GM19239 (cell line): ENCODE measurements at regions not wholly inside any gene's neighbourhood (a gene's known extent, or its start where the extent isn't known, plus 50 kb on each side); places are given as distances from the start of the nearest gene placed in this dataset.
"Not testable (repeated sequence)": the region's sequence is repeated elsewhere in the genome, so short reads cannot be mapped to it uniquely, and the experiment has no call there.

Experiments used
- DNase-seq: peaks from one replicate; pipeline ENCODE4 v3.0.0; 2011; ENCODE audit warnings: low spot score; ENCODE audit not compliant: insufficient read length
- FAIRE-seq: peaks from 2 replicates; lab custom pipeline; 2011; peaks lifted over from hg19 to GRCh38; lab: Jason Lieb, UNC

DNA sequence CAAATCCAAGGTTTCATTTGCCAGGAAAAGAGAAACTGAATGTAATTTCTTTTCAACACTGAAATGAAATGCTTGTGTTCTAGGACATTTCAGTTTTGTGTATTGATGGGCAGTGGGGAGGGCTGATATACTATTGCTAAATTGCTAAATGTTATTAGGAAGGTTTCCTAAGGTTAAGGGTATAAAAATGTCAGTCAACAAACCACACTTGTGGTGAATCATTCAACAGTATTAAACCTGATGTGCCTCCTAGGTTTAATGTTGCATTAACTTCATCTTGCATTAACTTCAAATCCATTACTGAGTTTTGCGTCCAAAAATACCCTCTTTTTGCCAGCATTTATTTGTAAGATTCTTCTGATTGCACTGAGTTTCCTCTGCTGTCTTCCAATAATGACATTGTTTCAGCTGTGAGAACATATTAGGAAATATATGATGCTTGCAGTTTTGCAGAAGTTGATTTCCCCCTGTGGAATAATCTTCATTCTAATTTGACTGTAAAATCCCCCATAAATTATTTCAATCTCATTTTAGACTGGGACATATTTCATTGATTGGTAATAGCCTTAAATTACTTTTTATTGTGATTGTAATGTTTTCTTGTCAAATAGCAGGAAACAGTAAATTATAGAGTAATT lies 758.3 kb downstream of the GBE1 start:
- FAIRE-seq (no peak), DNase-seq (no peak)

DNA sequence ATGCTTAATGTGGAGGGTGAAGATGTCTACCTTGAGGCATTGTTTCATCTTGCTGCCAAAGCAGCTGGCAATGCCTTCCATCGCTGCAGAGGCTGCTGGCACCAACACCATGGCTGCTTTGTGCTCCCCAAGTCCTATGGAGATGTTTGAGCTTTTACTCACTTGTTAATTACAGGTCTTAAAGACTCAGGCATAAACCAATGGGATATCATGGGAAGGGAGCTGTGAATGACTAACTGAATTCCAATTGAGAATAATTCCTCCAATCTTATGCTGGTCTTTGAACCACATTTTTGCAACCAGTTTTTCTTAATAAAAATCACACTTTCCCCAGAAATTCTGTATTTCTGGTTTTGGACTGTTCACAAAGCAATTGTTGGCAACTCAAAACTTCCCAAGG lies 762.0 kb downstream of the GBE1 start:
- DNase-seq (no peak), FAIRE-seq (no peak)

DNA sequence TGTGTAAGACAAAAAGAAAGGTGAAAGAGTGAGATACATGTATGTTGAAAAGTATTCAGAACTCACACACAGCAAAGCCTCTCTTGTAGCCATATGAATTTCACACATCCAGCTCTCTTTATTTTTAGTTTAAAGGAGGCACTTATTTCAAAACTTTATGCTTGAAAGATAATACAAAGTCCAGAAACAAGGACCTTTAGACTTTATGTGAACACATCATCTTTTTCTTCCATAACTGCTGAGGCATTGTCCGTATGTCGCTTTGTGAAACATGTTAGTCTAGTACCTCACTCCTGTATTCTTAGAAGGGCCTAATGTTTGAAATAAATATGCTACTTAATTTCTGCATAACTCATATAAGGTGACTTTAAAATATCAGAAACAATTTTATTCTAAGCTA lies 763.4 kb downstream of the GBE1 start:
- no peak for DNase-seq
- no peak for FAIRE-seq

DNA sequence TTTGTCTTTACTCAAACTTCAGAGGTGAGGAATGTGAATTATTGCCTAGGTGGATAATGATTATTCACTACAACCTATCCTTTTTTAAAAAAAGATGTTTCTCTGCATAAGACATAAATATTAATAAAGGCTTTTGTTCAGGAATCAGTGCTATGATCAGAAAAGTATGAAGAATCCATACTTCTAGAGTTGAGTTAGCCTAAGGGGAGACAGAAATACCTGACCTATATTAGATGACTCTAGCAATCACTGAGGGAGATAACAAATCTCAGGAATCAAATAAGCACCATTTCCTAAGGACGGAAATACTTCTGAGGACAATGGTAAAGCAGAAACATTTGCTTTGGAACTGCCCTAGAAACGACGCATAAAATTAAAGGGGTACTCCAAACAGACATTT lies 763.8 kb downstream of the GBE1 start:
- no peak for FAIRE-seq

DNA sequence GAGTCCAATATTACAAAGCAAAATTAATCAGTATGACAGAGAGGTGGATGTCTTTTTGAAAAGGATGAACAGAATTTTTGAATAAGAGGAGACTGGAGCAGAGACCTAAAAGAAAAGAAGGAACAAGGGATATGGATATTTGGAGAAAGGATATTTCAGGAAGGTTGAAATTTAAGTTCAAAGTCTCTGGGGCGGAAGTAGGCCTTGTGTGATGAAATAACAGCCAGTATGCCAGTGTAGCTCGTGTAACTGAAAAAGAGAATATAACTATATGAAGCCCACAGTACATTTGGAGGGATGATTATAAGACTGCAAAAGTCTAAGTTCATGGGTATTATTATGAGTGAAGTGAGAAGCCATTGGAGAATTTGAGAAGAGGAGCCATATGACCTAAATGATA lies 766.7 kb downstream of the GBE1 start:
- DNase-seq, result no peak
- FAIRE-seq, result no peak

More for the DNA sequence above, 763.8 kb downstream of the GBE1 start:
- no peak for DNase-seq

DNA sequence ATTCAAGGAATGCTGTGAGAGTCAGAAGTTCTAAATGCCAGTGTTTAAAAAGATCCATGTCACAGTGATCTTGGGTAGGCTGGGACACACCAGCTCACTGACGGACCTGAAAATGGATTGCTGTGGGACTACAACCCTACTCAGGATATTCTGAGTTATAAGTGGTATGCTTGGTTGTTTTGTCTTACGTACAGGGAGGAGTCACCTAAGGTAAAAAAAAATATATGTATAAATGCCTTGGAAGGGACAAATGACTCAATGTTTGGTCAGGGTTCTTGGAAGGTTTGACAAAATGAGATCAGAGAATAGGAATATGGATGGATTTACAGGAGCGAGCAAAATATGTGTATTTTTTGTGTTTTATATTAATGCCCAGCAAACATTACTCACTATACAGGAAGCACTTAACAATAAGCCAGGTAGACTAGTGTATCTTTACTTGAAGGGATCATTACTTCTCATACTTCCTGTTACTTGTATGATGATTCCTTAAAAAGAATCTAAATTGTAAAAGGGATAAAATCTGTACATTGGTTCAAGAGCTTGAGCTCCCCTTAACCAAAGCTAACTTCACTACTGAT lies 767.3 kb downstream of the GBE1 start:
- FAIRE-seq (no peak), DNase-seq (no peak)

DNA sequence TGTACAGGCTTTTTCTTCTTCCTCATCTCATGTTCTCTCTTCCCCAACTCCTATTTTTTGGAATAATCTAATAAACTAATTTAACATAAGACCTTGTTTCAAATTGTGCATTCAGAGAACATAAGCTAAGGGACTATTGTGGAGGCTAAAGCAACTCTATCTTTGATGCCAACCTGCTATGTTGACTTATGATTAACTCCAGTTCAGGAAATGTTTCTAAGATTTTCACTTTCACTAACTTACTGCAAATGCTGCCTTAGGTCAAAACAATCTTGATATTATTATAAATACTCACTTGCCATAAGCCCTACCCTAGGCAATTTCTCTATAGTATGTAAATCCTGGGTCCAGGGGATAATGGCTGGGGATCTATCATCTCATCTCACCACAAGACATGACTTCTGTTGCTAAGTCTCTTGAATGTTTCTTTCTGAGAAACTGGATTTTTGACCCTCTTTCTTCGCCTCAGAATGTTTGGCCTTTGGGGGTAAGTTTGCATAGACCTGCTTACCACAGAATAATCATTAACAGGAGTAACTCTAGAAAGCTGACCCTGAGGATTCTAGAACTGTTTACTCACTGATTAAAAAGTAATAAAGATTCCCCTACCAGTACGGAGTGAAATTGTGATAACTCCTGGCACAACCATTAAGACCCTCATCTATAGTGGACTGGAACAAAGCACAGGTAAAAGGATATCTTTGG lies 768.1 kb downstream of the GBE1 start:
- DNase-seq, result no peak
- FAIRE-seq, result no peak

DNA sequence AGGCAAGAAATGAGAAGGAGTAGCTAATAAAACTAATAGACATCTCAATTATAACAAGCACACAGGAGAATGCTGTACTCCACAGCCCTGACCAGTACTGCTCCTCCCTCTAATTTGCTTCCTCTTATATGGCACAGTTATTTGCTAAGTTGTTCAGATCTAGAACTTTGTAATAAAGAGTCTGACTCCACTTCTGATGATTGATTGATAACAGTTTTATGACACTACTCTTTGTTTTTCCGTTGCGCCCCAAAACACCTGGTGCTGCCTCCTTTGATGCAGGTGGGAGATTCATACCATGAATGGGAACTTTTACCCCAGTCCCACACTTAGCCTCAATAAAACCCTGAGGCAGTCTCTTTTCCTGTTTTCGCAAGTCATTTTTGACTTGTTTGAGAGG lies 777.7 kb downstream of the GBE1 start:
- DNase-seq, result no peak
- FAIRE-seq, result no peak

DNA sequence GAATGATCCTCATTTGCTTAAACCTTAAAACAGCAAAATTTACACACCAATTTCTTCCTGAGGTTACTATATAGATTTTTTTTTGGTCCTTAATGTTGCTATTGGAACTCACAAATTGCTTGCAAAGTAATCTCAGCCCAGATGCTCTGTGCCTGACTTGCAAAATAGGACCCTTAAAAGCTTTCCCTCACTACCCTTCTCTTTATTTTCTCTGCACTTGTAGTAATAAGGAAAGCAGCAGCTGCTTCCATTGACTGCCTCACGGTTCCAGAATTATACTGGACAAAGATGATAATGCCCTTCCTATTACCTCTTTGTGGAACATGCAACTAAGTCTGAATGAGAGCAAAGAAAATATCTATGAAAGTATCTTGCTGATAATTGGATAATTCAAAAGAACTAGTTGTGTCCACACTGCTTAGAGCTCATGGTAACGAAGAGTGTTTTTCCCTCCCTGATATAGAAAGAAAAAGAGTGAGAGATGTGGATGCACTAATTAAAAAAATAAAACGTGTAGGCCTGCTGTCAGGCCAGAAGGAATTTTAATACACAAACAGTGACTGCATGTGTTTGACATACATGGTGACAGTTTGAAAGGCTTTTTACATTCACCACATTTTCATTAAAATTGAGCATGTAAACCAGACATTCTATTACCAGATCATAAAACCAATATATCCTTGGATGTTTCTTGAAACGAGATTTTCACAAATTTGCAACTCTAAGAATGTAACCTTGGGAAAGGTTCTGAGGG lies 783.1 kb downstream of the GBE1 start:
- FAIRE-seq (no peak), DNase-seq (no peak)

DNA sequence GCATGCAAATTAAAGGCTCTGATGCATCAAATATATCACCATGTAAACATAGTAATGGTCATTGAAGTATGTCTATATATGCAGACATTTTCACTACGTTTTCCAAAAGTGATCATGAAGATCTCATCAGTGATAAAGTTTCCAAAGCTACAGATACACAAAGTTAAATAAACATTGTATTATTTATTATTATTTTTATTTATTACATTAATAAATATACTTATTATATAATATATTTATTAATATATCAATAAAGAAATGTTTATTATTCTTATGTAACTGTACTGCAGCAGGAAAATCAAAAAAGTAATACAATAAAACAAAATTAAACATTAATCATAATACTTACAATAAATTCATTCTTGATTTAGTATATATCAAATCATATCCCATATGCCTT lies 791.2 kb downstream of the GBE1 start:
- FAIRE-seq (no peak), DNase-seq (no peak)

DNA sequence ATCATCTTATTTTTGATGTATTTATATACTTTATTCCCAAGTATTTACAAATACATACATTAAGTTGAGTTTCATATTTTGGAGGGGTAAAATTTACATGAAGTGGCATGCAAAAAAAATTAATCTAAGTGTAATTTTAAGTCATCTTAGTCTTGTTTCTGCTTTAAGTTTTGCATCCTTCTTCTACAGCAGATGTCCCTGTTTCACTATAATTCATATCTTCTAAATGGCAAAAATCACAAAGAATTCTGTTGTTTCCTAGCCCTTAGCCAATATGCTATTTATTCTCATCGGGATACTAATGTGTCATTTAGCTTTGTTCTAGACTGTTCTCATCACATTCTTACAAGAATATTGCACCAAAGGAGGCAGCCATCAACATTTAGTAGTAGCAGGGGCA lies 831.9 kb downstream of the GBE1 start:
- DNase-seq (no peak), FAIRE-seq (no peak)

DNA sequence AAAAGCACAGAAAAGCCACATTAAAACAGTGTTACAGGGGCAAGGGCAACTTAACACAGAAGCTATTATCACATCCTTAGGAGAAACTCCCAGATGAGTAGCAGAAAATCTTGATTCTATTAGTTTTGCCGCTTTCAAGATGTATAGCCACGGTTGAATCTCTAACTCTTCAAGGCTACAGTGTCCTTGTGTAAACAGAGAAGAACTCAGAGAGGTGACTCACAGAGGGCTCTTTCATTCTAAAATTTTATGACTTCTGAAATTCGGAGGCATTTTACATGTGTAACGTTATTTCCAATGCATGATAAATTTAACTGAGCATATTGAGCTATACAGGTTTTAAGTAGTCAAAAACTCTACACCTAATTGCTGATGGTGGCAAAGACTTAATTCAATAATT lies 846.6 kb downstream of the GBE1 start:
- FAIRE-seq, result no peak

DNA sequence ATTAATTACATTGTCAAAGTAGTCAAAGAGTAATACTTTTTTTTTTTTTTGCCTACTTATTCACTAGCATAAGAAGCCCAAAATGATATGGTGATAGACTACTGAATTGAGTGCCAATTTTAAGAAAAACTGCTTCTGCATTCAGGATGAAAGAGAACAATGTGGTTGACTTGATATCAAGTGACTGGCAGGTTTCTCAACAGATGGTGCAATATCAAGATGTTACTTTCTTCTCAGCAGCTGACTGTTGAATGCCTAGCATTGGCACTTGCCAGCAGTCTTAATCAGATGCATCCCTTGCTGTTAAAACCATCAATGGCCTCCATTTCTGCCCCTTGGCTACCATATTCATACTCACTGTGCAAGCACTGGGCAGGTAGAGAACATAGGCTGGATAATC lies 863.2 kb downstream of the GBE1 start:
- DNase-seq (no peak), FAIRE-seq (no peak)

More for the DNA sequence above, 846.6 kb downstream of the GBE1 start:
- DNase-seq, result no peak

DNA sequence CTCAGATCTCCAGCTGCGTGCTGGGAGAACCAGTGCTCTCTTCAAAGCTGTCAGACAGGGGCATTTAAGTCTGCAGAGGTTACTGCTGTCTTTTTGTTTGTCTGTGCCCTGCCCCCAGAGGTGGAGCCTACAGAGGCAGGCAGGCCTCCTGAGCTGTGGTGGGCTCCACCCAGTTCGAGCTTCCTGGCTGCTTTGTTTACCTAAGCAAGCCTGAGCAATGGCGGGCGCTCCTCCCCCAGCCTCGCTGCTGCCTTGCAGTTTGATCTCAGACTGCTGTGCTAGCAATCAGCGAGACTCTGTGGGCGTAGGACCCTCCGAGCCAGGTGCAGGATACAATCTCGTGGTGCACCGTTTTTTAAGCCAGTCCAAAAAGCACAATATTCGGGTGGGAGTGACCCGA lies 864.4 kb downstream of the GBE1 start:
- not testable (repeated sequence) for FAIRE-seq, DNase-seq

DNA sequence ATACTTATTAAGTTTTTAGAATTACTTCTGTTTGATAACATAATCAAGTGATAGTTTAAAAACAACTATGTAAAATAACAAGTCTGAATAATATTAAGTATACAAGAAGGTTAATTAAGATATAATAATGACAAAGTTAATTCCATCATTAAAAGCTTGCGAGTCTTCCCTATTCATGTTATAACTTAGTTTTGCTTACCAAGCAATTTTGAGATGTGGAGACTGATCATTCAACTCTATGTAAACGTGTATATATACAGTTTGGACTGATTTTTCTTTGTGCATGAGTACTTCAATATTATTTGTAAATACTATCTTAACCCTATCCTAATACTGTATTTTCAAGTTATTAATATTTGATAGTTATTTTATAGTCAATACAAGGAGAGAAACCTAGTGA lies 870.9 kb downstream of the GBE1 start:
- FAIRE-seq, result no peak
- DNase-seq, result no peak

DNA sequence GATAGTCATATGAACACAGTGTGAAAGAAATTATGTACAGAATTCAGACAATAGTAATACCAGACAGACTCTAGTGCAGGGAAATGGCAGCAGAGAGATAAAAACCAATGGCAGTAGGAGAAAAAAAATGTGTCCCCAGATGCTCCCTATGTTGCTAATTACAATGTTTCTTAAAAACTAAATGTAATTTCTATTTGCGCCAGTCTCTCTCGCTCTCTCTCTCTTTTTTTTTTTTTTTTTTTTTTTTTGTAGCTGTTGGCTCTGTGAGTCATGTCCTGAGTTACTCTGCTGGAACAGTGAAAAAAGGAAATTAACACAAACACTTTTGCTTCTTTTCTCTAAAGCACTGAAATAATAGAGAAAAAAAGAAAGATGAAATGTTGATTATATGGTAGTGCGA lies 871.9 kb downstream of the GBE1 start:
- DNase-seq (no peak), FAIRE-seq (no peak)

DNA sequence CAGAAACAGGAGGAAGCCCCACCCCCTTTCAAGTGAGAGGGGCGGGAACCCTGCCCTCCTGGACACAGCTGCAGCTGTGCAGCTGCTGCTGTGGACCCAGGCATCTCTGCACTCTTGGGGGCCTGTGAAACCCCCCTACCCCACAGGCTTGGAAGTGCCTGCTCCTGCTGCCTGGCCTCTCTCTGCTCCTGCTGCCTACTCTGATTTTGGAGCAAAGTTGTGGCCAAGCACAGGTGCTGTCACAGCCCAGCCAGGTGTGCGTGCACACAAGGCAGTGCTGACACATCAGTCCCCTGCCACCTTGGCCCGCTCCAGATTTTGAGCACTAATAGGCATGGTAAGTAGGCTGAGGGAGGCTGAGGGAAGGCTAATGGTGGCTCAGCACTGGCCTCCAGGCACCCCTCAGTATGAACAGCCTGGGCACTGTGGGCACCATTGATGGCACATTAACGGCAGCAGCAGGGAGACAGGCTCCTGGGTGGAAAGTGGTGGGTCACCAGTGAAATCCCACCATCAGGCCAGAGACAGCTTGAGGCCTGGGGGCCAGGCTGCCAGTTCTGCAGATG lies 890.9 kb downstream of the GBE1 start:
- FAIRE-seq (no peak), DNase-seq (no peak)

DNA sequence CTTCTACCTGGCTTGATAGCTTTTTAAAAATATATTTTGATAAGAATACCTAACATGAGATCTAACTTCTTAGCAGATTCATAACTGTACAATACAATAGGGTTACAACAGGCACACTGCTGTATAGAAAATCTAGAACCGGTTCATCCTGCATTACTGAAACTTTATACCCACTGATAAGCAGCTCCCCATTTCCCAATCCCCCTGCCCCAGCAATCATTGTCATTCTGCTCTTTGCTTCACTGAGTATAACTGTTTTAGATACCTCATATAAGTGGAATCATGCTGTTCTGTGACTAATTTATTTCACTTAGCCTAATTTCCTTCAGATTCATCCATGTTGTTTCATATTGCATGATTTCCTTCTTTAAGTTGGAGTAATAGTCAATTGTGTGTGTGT lies 906.0 kb downstream of the GBE1 start:
- DNase-seq (no peak), FAIRE-seq (no peak)

DNA sequence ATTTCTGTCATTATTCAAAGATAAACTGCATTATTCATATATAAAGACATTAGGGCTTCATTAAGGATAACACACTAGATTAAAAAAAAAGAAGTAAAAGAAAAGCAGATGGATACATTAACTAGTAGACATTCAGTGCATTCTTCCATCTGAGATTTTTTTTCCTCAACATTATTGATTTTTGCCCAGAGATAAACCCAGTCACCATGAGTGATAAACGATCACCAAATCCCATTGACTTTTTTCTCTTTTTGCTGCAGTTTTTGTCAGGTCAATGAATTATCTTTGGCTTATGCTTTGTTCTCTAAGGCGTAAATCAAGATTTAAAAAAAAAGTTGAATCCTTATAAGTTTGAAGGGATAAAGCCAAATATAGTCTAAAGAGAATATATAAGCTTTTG lies 925.0 kb downstream of the GBE1 start:
- DNase-seq, result no peak
- FAIRE-seq, result no peak

DNA sequence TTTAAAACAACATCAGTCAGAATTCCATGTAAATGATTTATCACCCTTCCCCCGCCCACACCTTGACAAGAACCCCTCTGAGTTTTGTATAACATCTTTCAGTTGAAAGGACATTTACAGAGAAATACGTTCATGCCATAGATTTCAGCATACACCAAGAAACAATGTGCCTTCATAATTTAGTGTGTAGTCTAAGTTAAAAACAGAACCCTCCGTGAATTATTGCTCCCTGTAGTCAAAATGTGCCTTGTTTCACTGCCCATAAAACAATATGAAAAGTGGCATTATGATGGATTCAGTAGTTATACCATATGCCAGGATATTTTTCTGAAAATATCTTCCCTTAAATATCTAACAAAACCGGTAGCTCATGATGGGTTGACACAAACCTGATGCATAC lies 953.9 kb downstream of the GBE1 start:
- FAIRE-seq, result no peak
- no peak for DNase-seq

DNA sequence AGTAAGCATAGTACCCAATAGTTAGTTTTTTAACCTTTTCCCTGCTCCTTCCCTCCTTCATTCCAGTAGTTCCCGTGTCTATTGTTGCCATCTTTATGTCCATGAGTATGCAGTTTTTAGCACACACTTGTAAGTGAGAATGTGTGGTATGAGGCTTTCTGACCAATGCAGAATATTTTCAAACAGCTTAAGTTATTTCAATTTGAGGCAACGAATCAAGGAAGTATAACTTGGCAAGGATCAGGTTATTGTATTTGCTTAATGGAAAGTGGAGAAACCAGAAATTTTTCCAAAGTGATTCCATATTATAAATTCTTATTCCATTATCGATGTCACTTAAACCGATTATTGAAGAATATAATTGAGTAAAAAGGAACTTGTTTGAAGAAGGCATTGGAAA lies 954.8 kb downstream of the GBE1 start:
- DNase-seq (no peak), FAIRE-seq (no peak)
